GM18870 (cell line): ENCODE measurements at regions not wholly inside any gene's neighbourhood (a gene's known extent, or its start where the extent isn't known, plus 50 kb on each side); places are given as distances from the start of the nearest gene placed in this dataset.

Experiments used
- ATAC-seq: cut with Tn5 transposase; IDR thresholded peaks from one replicate; pipeline ENCODE4 v1.9.1; 2021; ENCODE audit warnings: moderate library complexity; ENCODE audit not compliant: unreplicated experiment

GRCh38 chr9:108681851-108682590, 173.8 kb downstream of the ACTL7B start:
- no peak for ATAC-seq

GRCh38 chr9:108680946-108681345, 174.8 kb downstream of the ACTL7B start:
- ATAC-seq: no peak

- no peak for ATAC-seq
Measured at GRCh38 chr9:108677776-108678175, 178.0 kb downstream of the ACTL7B start.

- no peak for ATAC-seq
Measured at GRCh38 chr9:108676355-108676754, 179.4 kb downstream of the ACTL7B start.

GRCh38 chr9:108675708-108676107, 180.1 kb downstream of the ACTL7B start:
- ATAC-seq: no peak

- no peak for ATAC-seq
Measured at GRCh38 chr9:108674766-108675530, 180.8 kb downstream of the ACTL7B start.

- ATAC-seq: no peak
Measured at GRCh38 chr9:108673386-108673785, 182.4 kb downstream of the ACTL7B start.

- no peak for ATAC-seq
Measured at GRCh38 chr9:108672475-108673190, 183.2 kb downstream of the ACTL7B start.

- no peak for ATAC-seq
Measured at GRCh38 chr9:108671794-108672193, 184.0 kb downstream of the ACTL7B start.

GRCh38 chr9:108671176-108671575, 184.6 kb downstream of the ACTL7B start:
- no peak for ATAC-seq

- no peak for ATAC-seq
Measured at GRCh38 chr9:108668938-108669335, 186.8 kb downstream of the ACTL7B start.

- no peak for ATAC-seq
Measured at GRCh38 chr9:108668191-108668937, 187.4 kb downstream of the ACTL7B start.

GRCh38 chr9:108666240-108666784, 189.5 kb downstream of the ACTL7B start:
- ATAC-seq: no peak

- ATAC-seq: no peak
Measured at GRCh38 chr9:108665521-108666239, 190.1 kb downstream of the ACTL7B start.

- no peak for ATAC-seq
Measured at GRCh38 chr9:108664309-108665255, 191.2 kb downstream of the ACTL7B start.

GRCh38 chr9:108663422-108663821, 192.4 kb downstream of the ACTL7B start:
- no peak for ATAC-seq

GRCh38 chr9:108662956-108663355, 192.8 kb downstream of the ACTL7B start:
- no peak for ATAC-seq

- ATAC-seq: no peak
Measured at GRCh38 chr9:108662091-108662875, 193.5 kb downstream of the ACTL7B start.
